NT2/D1 (cell line): ENCODE measurements at regions not wholly inside any gene's neighbourhood (a gene's known extent, or its start where the extent isn't known, plus 50 kb on each side); places are given as distances from the start of the nearest gene placed in this dataset.

ENCODE experiments used
- DNase-seq: peaks from one replicate; pipeline ENCODE4 v3.0.0-alpha.2; 2011; ENCODE audit warnings: low read depth, low spot score
- H3K27me3 ChIP-seq: 2 replicates; pipeline ENCODE4 v1.6.0; 2011; ENCODE audit warnings: mild to moderate bottlenecking; ENCODE audit not compliant: insufficient read length, insufficient read depth
- H3K36me3 ChIP-seq: 2 replicates; pipeline ENCODE4 v1.6.1; 2011; ENCODE audit warnings: mild to moderate bottlenecking, low read length, mixed read lengths; ENCODE audit not compliant: insufficient read depth, insufficient read length
- H3K4me1 ChIP-seq: 2 replicates; pipeline ENCODE4 v1.5.1; 2011; ENCODE audit not compliant: insufficient read depth, insufficient read length
- H3K4me3 ChIP-seq: 2 replicates; pipeline ENCODE4 v1.5.1; 2011; ENCODE audit warnings: low read depth; ENCODE audit not compliant: insufficient read length
- H3K9ac ChIP-seq: 2 replicates; pipeline ENCODE4 v1.6.0; 2011; ENCODE audit warnings: low read depth; ENCODE audit not compliant: insufficient read length
- H3K9me3 ChIP-seq: 2 replicates; pipeline ENCODE4 v1.5.1; 2011; ENCODE audit warnings: mild to moderate bottlenecking, low read length; ENCODE audit not compliant: insufficient read depth
- SUZ12 ChIP-seq: IDR thresholded peaks from 2 replicates; pipeline ENCODE4 v1.6.1; 2011; ENCODE audit not compliant: insufficient read length, insufficient read depth; ENCODE audit errors: extremely low read depth
- YY1 ChIP-seq: IDR thresholded peaks from 2 replicates; pipeline ENCODE4 v1.6.1; 2011; ENCODE audit not compliant: insufficient read length, insufficient read depth
- ZNF274 ChIP-seq: IDR thresholded peaks from 2 replicates; pipeline ENCODE4 v1.6.1; 2011; ENCODE audit warnings: mild to moderate bottlenecking, low read depth, low read length

- no peak for DNase-seq
- H3K9me3 ChIP-seq: no peaks in the 10 kb centered on the region
- no peak overlapping the region for H3K9ac ChIP-seq
- TF ChIP-seq YY1 (no peak), SUZ12 (no peak), ZNF274 (no peak)
- no peaks in the 10 kb centered on the region for H3K36me3 ChIP-seq
- no peak overlapping the region for H3K4me3 ChIP-seq
- no peaks in the 10 kb centered on the region for H3K27me3 ChIP-seq
- peaks cover 16% of the 10 kb centered on the region for H3K4me1 ChIP-seq
Measured at GRCh38 chr12:123070267-123071081, 80.4 kb downstream of the PITPNM2 start.

- Histone ChIP-seq H3K9me3 (no peaks in the 10 kb centered on the region), H3K36me3 (no peaks in the 10 kb centered on the region), H3K27me3 (no peaks in the 10 kb centered on the region), H3K9ac (no peak overlapping the region), H3K4me3 (no peak overlapping the region), H3K4me1 (peaks cover 10% of the 10 kb centered on the region)
- no peak for TF ChIP-seq ZNF274
- no peak for TF ChIP-seq SUZ12
- no peak for TF ChIP-seq YY1
- no peak for DNase-seq
Measured at GRCh38 chr12:123069436-123070266, 81.2 kb downstream of the PITPNM2 start.

GRCh38 chr12:123067654-123068053, 83.2 kb downstream of the PITPNM2 start:
- H3K4me1 ChIP-seq: peaks cover 7% of the 10 kb centered on the region
- TF ChIP-seq YY1 (no peak), ZNF274 (no peak), SUZ12 (no peak)
- H3K27me3 ChIP-seq: no peaks in the 10 kb centered on the region
- H3K36me3 ChIP-seq: no peaks in the 10 kb centered on the region
- no peak overlapping the region for H3K9ac ChIP-seq
- DNase-seq: no peak
- H3K4me3 ChIP-seq: no peak overlapping the region
- no peaks in the 10 kb centered on the region for H3K9me3 ChIP-seq

GRCh38 chr12:123066384-123066710, 84.5 kb downstream of the PITPNM2 start:
- Histone ChIP-seq H3K27me3 (no peaks in the 10 kb centered on the region), H3K4me1 (peaks cover 3% of the 10 kb centered on the region), H3K9ac (no peak overlapping the region), H3K9me3 (no peaks in the 10 kb centered on the region), H3K4me3 (no peak overlapping the region), H3K36me3 (no peaks in the 10 kb centered on the region)
- no peak for TF ChIP-seq ZNF274
- no peak for TF ChIP-seq YY1
- TF ChIP-seq SUZ12: no peak
- DNase-seq: no peak

GRCh38 chr12:123065676-123066383, 85.1 kb downstream of the PITPNM2 start:
- TF ChIP-seq SUZ12: no peak
- no peak for TF ChIP-seq ZNF274
- TF ChIP-seq YY1: no peak
- Histone ChIP-seq H3K9ac (no peak overlapping the region), H3K4me1 (peaks cover 1% of the 10 kb centered on the region), H3K4me3 (no peak overlapping the region), H3K27me3 (no peaks in the 10 kb centered on the region), H3K36me3 (no peaks in the 10 kb centered on the region), H3K9me3 (no peaks in the 10 kb centered on the region)
- DNase-seq: no peak

- Histone ChIP-seq H3K36me3 (no peaks in the 10 kb centered on the region), H3K27me3 (no peaks in the 10 kb centered on the region), H3K9ac (no peak overlapping the region), H3K9me3 (no peaks in the 10 kb centered on the region), H3K4me1 (no peaks in the 10 kb centered on the region), H3K4me3 (no peak overlapping the region)
- no peak for DNase-seq
- no peak for TF ChIP-seq ZNF274
- no peak for TF ChIP-seq SUZ12
- no peak for TF ChIP-seq YY1
Measured at GRCh38 chr12:123064885-123065619, 84.6 kb downstream of the ARL6IP4 start.
